GM12873 (cell line): ENCODE measurements at regions not wholly inside any gene's neighbourhood (a gene's known extent, or its start where the extent isn't known, plus 50 kb on each side); places are given as distances from the start of the nearest gene placed in this dataset.

Source experiments
- TF ChIP-seq, protein P1 (sequence below): IDR thresholded peaks from 2 replicates; pipeline ENCODE4 v1.5.1; 2012; ENCODE audit warnings: low read depth, mild to moderate bottlenecking, moderate library complexity, low read length, control low read depth; ENCODE audit not compliant: insufficient read depth; ENCODE audit errors: missing control alignments

DNA sequence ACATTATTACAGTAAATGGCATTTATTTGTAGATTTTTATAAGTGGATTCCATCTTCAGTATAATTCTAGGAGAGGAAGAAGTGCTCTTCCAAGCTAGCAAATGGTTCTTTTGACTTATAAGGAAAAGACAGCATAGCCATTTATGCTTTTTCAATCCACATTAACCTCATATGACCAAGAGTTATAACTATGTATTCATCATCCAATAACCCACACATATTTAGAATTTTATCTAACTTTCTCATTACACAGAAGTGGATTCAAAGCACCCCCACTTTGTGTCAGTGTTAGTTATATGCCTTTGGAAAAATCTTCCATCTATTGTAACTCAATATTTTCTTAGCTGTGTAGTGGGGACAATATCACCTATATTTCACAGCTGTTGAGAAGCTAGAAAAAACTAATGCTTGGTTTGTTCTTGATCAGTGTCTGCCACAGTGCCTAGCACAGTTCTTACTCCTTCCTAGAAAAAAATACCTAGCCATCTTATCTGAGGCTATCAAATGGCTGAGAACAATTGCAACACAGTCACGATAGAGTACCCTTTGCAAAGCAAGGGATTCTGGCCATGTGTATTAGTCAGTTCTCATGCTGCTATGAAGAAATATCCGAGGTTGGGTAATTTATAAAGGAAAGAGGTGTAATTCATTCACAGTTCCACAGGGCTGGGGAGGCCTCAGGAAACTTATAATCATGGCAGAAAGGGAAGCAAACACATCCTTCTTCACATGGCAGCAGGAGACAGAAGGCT is 986.3 kb downstream of the TFAP2A start:
- TF ChIP-seq, protein P1, sequence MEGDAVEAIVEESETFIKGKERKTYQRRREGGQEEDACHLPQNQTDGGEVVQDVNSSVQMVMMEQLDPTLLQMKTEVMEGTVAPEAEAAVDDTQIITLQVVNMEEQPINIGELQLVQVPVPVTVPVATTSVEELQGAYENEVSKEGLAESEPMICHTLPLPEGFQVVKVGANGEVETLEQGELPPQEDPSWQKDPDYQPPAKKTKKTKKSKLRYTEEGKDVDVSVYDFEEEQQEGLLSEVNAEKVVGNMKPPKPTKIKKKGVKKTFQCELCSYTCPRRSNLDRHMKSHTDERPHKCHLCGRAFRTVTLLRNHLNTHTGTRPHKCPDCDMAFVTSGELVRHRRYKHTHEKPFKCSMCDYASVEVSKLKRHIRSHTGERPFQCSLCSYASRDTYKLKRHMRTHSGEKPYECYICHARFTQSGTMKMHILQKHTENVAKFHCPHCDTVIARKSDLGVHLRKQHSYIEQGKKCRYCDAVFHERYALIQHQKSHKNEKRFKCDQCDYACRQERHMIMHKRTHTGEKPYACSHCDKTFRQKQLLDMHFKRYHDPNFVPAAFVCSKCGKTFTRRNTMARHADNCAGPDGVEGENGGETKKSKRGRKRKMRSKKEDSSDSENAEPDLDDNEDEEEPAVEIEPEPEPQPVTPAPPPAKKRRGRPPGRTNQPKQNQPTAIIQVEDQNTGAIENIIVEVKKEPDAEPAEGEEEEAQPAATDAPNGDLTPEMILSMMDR: no peak

DNA sequence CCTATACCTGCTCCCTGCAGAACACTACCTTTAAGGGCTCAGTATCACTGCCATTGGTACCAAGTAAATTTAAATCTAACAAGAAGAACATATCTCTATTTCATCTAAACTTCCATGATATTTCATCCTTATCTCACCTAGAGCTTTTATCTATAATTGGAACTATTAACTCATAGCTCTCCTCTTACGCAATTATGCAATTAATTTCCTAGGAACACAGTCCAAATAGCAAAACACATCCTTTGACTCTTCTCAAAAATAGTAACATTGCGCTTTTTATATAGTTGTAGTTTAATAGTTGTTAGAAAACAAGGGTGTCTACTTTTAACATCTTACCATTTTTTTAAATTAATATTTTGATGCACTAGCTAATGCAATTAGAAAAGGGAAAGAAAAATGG is 986.8 kb upstream of the SLC35B3 start:
- TF ChIP-seq, protein P1: no peak

DNA sequence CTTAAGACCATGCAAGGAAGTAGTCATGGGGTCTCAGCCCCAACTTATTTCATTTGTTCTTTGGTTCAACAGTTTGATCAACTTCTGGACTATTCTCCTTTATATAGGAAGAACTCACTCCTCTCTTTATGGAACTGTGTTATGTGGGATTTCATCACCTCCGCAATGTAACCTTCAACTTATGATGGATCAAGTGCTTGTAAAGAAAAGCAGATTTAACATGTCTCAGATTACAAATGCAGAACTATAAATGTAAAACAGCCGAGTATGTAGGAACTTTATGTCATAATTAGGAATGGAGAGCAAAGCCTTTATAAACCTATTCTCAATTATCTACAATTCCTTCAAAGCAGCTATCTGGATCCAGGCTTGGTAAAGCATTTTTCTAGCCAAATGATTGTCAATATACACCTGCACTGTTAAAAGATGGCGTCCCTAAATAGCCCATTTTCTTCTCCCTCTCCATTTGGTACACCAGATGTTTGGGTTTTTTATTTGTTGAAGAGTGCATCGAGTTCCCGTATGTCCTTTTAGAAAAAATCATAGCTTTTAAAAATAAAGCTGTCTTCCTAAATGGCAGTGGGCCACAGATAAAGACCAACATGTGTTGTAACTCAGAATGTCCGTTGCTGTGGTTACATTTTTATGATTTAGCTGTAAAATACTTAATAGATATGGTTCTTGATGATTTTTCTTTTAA is 985.1 kb upstream of the SLC35B3 start:
- TF ChIP-seq, protein P1: no peak

DNA sequence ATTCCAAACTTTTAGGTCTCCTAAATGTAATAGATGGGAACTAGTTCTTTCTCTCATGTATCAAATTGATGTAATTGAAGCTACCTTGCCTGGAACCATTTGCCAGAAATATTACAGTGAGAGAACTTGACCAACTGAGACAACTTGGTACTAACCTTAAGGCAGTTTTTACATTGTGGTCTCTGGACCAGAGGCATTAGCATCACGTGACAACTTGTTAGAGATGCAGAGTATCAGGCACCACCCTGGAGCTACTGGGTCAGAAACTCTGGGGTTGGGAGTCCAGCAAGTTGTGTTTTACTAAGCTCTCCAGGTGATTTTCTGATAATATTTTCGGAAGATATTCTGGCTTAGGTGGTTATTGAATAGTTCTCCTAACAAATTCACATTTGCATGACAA is 982.1 kb upstream of the SLC35B3 start:
- TF ChIP-seq, protein P1: no peak

DNA sequence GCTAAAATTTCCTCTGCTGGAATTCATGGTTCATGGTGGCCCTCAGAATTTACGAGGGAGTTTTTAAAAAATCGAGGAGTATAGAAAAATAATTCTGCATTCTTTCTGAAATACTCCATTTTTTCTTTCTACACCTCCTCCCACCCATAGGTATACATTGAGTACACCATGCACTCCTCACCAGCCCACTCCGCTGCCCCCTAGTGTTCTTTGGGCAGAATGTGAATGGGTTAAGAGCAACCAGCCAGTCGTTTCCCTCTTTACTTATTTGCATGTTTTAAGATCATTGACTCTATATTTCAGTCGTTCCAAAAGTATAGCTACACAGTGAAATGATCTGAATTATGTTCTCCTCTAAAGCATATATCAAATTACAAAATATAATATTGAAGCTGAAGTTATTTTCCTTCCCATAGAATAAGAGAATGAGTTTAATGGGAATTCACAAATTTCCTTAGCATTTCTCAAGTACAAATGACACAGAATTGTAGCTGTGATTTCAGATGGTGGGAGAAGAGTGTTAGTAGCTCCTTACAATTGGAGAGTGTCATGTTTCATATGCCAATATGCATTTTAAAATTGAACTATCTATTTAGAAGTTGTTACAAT is 977.7 kb upstream of the SLC35B3 start:
- TF ChIP-seq, protein P1: peak; percentile 61

DNA sequence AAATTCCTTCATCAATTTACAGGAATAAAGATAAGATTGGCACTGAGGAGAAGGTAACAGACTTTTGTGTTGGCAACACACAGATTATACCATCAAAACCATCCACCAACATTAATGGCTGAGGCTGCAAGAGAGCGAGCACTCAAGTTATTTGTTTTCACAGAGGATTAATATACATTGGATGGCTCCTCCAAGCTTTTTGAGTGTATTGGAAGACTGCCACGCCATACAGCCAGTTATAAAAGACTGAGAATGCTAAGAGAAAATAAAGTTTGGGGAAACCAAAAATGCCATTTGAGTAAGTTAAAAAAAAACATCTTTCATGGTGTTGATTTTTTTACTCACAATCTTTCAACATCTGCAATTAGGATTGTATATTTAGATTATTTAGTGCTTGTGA is 973.8 kb upstream of the SLC35B3 start:
- TF ChIP-seq, protein P1: no peak

DNA sequence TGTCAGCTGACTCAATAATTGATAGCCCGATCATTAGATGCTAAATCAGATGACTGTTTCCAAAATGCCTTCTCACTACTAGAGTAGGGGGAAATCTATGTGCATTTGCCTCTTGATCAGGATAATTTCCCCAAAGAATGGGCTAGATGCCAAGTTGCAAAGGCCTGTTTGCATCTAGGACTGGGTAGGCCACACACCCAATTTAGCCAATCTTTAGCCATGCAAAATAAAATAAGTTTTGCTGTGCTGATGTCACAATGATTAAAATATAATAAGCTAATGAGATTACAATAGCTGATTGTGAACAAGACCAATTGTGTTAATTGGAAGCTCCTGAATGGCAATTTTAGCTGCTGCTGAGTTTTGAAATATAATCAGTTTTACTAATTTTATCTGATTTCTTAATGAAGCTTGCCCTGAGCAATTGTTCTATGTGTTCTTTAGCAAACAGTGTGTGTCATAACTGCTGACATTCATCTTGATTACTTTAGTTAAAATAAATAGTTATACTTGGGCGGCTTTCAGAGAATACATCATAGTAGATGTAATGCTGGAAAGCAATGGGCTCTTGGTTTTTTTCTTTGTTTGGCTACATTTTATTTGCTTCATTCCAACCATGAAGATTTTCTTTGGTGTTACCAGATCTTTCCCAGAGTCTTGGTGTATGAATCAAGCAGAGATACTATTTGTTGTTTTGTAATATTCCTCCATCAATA is 973.2 kb upstream of the SLC35B3 start:
- TF ChIP-seq, protein P1: no peak
